GM12874 (cell line): ENCODE measurements at regions not wholly inside any gene's neighbourhood (a gene's known extent, or its start where the extent isn't known, plus 50 kb on each side); places are given as distances from the start of the nearest gene placed in this dataset.

Experiments used
- CTCF ChIP-seq: IDR thresholded peaks from 2 replicates; pipeline ENCODE4 v1.5.1; 2011; ENCODE audit warnings: low read depth, mild to moderate bottlenecking, control low read depth, low read length, moderate library complexity; ENCODE audit not compliant: insufficient read depth

- no peak for TF ChIP-seq CTCF
Observed at GRCh38 chr2:120666433-120666832, 69.2 kb upstream of the GLI2 start.

- TF ChIP-seq CTCF, result no peak
Observed at GRCh38 chr2:120667981-120668380, 67.7 kb upstream of the GLI2 start.

- no peak for TF ChIP-seq CTCF
Observed at GRCh38 chr2:120669121-120669952, 66.3 kb upstream of the GLI2 start.

GRCh38 chr2:120669971-120670370 lies 65.7 kb upstream of the GLI2 start:
- no peak for TF ChIP-seq CTCF

- TF ChIP-seq CTCF, result no peak
Observed at GRCh38 chr2:120670371-120670770, 65.3 kb upstream of the GLI2 start.

GRCh38 chr2:120670771-120671480 lies 64.7 kb upstream of the GLI2 start:
- no peak for TF ChIP-seq CTCF

GRCh38 chr2:120672526-120673204 lies 63.0 kb upstream of the GLI2 start:
- TF ChIP-seq CTCF, result no peak
